ENCODE measurements at regions not wholly inside any gene's neighbourhood (a gene's known extent, or its start where the extent isn't known, plus 50 kb on each side); places are given as distances from the start of the nearest gene placed in this dataset.

DNA sequence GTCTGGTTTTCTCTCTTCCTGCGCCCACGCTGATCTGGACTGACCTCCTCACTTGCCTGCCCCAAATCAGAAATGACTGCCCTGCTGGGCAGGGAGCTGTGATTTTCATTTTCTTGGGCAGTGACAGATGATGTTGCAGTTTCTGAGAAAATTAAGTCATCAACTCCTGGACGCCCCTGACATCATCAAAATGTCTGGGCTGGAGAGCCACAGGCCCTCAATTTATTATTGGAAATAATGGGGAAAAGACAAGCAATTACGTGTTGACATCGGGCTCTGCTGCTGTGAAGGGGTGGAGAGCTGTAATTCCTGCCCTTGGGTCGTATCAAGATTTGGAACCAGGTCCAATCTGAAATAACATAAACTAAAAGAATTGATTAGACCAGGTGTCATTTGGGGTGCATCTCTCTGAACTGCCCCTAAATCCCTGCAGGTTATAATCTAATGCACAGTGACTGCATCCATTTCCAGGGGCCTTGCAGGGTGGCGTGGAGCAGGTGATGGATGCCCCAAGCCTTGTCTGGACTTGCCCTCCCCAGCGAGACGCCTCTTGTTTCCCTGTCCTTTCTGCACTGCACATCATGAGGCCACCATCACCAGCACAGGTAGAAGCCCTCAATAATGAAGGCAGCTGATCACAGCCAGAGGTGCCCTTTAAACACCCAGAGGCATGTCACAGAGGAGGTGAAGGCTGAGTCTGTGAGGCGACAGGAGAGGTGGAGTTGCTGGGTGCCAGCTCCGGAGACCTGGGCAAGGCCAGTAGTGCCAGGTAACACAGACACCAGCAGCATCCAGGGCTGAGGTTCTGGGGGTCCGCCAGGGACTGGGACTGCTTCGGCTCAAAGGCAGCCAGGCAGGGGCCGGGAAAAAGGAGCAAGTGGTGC is 98.7 kb downstream of the HTR5A start:
- DNase-seq (ENCODE audit: low spot score): no peak
- Histone ChIP-seq H3F3A (replicated peaks; ENCODE audit: low read depth) (no peaks in the 10 kb centered on the region), H3K9me2 (ENCODE audit: insufficient read depth) (0 out of 2 replicates have a peak, but pooled peaks cover 2% of the 10 kb centered on the region), H3K27me3 (ENCODE audit: insufficient read depth) (no peaks in the 10 kb centered on the region), H3K4me2 (no peak overlapping the region), H3K4me3 (no peak overlapping the region), H3K36me3 (ENCODE audit: insufficient read depth) (no peaks in the 10 kb centered on the region), H2AFZ (no peak overlapping the region), H4K20me1 (replicated peaks; ENCODE audit: insufficient read depth) (no peaks in the 10 kb centered on the region), H3K27ac (ENCODE audit: low read depth) (no peak overlapping the region), H3K79me2 (replicated peaks; ENCODE audit: insufficient read depth) (no peaks in the 10 kb centered on the region), H3K4me1 (ENCODE audit: insufficient read depth) (no peaks in the 10 kb centered on the region)
- Mint-ChIP-seq H3K27me3 (ENCODE audit: insufficient read depth, low read depth, poor library complexity) (peaks cover under 1% of the 10 kb centered on the region), H3K27ac (no peak overlapping the region), H3K9me3 (peaks cover 4% of the 10 kb centered on the region; the same call in 1 of the 3 replicates), H3K4me1 (no peaks in the 10 kb centered on the region), H3K4me3 (no peak overlapping the region), H3K36me3 (ENCODE audit: low read depth) (no peaks in the 10 kb centered on the region; the same call in 2 of the 3 replicates)
- no peak for ATAC-seq
- TF ChIP-seq CREB1 (CRISPR knock-in tag; IDR thresholded peaks at IDR 0.05; ENCODE audit: low read depth): no peak

DNA sequence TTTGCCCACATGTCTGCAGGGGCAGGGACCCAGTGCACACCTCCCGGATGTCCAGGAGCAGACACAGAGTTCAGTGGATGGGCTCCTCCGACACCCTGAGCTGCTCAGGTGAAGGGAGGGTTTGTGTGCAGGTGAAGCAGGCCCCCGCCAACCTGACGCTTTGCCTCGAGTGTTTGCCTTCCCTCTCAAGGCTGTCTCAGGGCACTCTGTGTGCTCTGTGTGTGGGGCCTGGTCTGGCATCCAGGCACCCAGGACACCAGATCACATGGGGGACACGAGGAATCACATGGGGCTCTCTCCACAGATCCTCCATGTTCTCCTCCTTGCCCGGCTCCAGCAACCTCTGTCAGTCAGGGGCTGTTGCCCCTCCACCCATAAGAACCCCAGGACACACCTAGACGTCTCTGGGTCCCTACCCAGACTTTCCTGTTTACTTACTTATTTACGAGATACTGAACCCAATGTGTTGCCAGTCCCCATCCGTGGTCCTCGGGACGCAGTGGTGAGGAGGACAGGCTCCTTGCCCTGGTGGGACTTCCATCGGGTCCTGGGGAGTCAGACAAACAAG is 99.5 kb downstream of the HTR5A start:
- no peaks in the 10 kb centered on the region for H4K20me1 ChIP-seq (replicated peaks; ENCODE audit: insufficient read depth)
- H3K4me3 Mint-ChIP-seq: no peak overlapping the region
- no peaks in the 10 kb centered on the region for H3K4me1 ChIP-seq (ENCODE audit: insufficient read depth)
- H3K4me1 Mint-ChIP-seq: no peaks in the 10 kb centered on the region
- H3K79me2 ChIP-seq (replicated peaks; ENCODE audit: insufficient read depth): no peaks in the 10 kb centered on the region
- peaks cover 2% of the 10 kb centered on the region for H3K27me3 Mint-ChIP-seq (ENCODE audit: insufficient read depth, low read depth, poor library complexity)
- H3K4me2 ChIP-seq: no peak overlapping the region
- DNase-seq (ENCODE audit: low spot score) (no peak), ATAC-seq (no peak)
- H2AFZ ChIP-seq: no peak overlapping the region
- H3K27ac Mint-ChIP-seq: no peak overlapping the region
- H3K36me3 Mint-ChIP-seq (ENCODE audit: low read depth): no peaks in the 10 kb centered on the region; the same call in 2 of the 3 replicates
- H3F3A ChIP-seq (replicated peaks; ENCODE audit: low read depth): no peaks in the 10 kb centered on the region
- no peak overlapping the region for H3K27ac ChIP-seq (ENCODE audit: low read depth)
- 0 out of 2 replicates have a peak, but pooled peaks cover 2% of the 10 kb centered on the region for H3K9me2 ChIP-seq (ENCODE audit: insufficient read depth)
- H3K36me3 ChIP-seq (ENCODE audit: insufficient read depth): no peaks in the 10 kb centered on the region
- H3K9me3 Mint-ChIP-seq: peaks cover 4% of the 10 kb centered on the region; the same call in 1 of the 3 replicates
- no peaks in the 10 kb centered on the region for H3K27me3 ChIP-seq (ENCODE audit: insufficient read depth)
- no peak overlapping the region for H3K4me3 ChIP-seq
- TF ChIP-seq, protein P1, sequence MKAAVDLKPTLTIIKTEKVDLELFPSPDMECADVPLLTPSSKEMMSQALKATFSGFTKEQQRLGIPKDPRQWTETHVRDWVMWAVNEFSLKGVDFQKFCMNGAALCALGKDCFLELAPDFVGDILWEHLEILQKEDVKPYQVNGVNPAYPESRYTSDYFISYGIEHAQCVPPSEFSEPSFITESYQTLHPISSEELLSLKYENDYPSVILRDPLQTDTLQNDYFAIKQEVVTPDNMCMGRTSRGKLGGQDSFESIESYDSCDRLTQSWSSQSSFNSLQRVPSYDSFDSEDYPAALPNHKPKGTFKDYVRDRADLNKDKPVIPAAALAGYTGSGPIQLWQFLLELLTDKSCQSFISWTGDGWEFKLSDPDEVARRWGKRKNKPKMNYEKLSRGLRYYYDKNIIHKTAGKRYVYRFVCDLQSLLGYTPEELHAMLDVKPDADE (IDR thresholded peaks at IDR 0.05): no peak
- TF ChIP-seq ZNF114 (CRISPR knock-in tag; IDR thresholded peaks at IDR 0.05) (no peak), REST (IDR thresholded peaks at IDR 0.05; ENCODE audit: unreplicated experiment) (no peak), JUNB (IDR thresholded peaks at IDR 0.05; ENCODE audit: unreplicated experiment) (no peak), NANOG (IDR thresholded peaks at IDR 0.05; ENCODE audit: borderline replicate concordance) (no peak), EZH2 (IDR thresholded peaks at IDR 0.05; ENCODE audit: low read depth, unreplicated experiment) (no peak), ZNF331 (CRISPR knock-in tag; IDR thresholded peaks at IDR 0.05; ENCODE audit: low read depth) (no peak), STAT1 (IDR thresholded peaks at IDR 0.05; ENCODE audit: unreplicated experiment) (no peak)
- TF ChIP-seq, protein P2, sequence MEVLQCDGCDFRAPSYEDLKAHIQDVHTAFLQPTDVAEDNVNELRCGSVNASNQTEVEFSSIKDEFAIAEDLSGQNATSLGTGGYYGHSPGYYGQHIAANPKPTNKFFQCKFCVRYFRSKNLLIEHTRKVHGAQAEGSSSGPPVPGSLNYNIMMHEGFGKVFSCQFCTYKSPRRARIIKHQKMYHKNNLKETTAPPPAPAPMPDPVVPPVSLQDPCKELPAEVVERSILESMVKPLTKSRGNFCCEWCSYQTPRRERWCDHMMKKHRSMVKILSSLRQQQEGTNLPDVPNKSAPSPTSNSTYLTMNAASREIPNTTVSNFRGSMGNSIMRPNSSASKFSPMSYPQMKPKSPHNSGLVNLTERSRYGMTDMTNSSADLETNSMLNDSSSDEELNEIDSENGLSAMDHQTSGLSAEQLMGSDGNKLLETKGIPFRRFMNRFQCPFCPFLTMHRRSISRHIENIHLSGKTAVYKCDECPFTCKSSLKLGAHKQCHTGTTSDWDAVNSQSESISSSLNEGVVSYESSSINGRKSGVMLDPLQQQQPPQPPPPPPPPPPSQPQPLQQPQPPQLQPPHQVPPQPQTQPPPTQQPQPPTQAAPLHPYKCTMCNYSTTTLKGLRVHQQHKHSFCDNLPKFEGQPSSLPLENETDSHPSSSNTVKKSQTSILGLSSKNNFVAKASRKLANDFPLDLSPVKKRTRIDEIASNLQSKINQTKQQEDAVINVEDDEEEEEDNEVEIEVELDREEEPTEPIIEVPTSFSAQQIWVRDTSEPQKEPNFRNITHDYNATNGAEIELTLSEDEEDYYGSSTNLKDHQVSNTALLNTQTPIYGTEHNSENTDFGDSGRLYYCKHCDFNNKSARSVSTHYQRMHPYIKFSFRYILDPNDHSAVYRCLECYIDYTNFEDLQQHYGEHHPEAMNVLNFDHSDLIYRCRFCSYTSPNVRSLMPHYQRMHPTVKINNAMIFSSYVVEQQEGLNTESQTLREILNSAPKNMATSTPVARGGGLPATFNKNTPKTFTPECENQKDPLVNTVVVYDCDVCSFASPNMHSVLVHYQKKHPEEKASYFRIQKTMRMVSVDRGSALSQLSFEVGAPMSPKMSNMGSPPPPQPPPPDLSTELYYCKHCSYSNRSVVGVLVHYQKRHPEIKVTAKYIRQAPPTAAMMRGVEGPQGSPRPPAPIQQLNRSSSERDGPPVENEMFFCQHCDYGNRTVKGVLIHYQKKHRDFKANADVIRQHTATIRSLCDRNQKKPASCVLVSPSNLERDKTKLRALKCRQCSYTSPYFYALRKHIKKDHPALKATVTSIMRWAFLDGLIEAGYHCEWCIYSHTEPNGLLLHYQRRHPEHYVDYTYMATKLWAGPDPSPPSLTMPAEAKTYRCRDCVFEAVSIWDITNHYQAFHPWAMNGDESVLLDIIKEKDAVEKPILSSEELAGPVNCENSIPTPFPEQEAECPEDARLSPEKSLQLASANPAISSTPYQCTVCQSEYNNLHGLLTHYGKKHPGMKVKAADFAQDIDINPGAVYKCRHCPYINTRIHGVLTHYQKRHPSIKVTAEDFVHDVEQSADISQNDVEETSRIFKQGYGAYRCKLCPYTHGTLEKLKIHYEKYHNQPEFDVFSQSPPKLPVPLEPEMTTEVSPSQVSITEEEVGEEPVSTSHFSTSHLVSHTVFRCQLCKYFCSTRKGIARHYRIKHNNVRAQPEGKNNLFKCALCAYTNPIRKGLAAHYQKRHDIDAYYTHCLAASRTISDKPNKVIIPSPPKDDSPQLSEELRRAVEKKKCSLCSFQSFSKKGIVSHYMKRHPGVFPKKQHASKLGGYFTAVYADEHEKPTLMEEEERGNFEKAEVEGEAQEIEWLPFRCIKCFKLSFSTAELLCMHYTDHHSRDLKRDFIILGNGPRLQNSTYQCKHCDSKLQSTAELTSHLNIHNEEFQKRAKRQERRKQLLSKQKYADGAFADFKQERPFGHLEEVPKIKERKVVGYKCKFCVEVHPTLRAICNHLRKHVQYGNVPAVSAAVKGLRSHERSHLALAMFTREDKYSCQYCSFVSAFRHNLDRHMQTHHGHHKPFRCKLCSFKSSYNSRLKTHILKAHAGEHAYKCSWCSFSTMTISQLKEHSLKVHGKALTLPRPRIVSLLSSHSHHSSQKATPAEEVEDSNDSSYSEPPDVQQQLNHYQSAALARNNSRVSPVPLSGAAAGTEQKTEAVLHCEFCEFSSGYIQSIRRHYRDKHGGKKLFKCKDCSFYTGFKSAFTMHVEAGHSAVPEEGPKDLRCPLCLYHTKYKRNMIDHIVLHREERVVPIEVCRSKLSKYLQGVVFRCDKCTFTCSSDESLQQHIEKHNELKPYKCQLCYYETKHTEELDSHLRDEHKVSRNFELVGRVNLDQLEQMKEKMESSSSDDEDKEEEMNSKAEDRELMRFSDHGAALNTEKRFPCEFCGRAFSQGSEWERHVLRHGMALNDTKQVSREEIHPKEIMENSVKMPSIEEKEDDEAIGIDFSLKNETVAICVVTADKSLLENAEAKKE (CRISPR knock-in tag; IDR thresholded peaks at IDR 0.05): no peak

Data from GM23338 (cell line).